HTR-8/SVneo (cell line): ENCODE measurements at regions not wholly inside any gene's neighbourhood (a gene's known extent, or its start where the extent isn't known, plus 50 kb on each side); places are given as distances from the start of the nearest gene placed in this dataset.
"Not testable (repeated sequence)": the region's sequence is repeated elsewhere in the genome, so short reads cannot be mapped to it uniquely, and the experiment has no call there.

ENCODE experiments used
- DNase-seq: peaks from one replicate; pipeline ENCODE4 v3.0.0; 2011; ENCODE audit warnings: low spot score, mixed read lengths; ENCODE audit not compliant: insufficient read length
- FAIRE-seq: peaks from 2 replicates; lab custom pipeline; 2011; peaks lifted over from hg19 to GRCh38; lab: Jason Lieb, UNC

GRCh38 chr2:58339548-58340243 lies 98.6 kb upstream of the FANCL start:
- DNase-seq (no peak), FAIRE-seq (no peak)

- DNase-seq: no peak
- no peak for FAIRE-seq
These were observed 95.3 kb upstream of the FANCL start for GRCh38 chr2:58336416-58336815.

- DNase-seq (no peak), FAIRE-seq (no peak)
These were observed 93.3 kb upstream of the FANCL start for GRCh38 chr2:58334414-58334813.

GRCh38 chr2:58325296-58325895 lies 84.3 kb upstream of the FANCL start:
- DNase-seq: not testable (repeated sequence)

GRCh38 chr2:58319481-58319880 lies 78.4 kb upstream of the FANCL start:
- FAIRE-seq: no peak
- DNase-seq: no peak

More at GRCh38 chr2:58325296-58325895, 84.3 kb upstream of the FANCL start:
- not testable (repeated sequence) for FAIRE-seq

- FAIRE-seq, DNase-seq: not testable (repeated sequence)
These were observed 77.8 kb upstream of the FANCL start for GRCh38 chr2:58318949-58319348.

GRCh38 chr2:58313926-58314325 lies 72.8 kb upstream of the FANCL start:
- DNase-seq (peak; percentile 2), FAIRE-seq (no peak)

- DNase-seq (no peak), FAIRE-seq (peak; percentile 28)
These were observed 67.3 kb upstream of the FANCL start for GRCh38 chr2:58308435-58308834.

- DNase-seq (no peak), FAIRE-seq (no peak)
These were observed 63.7 kb upstream of the FANCL start for GRCh38 chr2:58304843-58305242.

- DNase-seq: no peak
- no peak for FAIRE-seq
These were observed 58.0 kb upstream of the FANCL start for GRCh38 chr2:58299123-58299522.

- FAIRE-seq (no peak), DNase-seq (no peak)
These were observed 51.9 kb upstream of the FANCL start for GRCh38 chr2:58293056-58293455.

GRCh38 chr2:58291726-58292438 lies 50.8 kb upstream of the FANCL start:
- FAIRE-seq (no peak), DNase-seq (no peak)
